ENCODE measurements at regions not wholly inside any gene's neighbourhood (a gene's known extent, or its start where the extent isn't known, plus 50 kb on each side); places are given as distances from the start of the nearest gene placed in this dataset.

GRCh38 chr10:3681642-3682554 lies 103.1 kb downstream of the KLF6 start:
- no peak overlapping the region for H3K4me3 ChIP-seq (ENCODE audit: low read depth, low read length)
- DNase-seq (ENCODE audit: low read depth): no peak
- TF ChIP-seq CTCF (IDR thresholded peaks at IDR 0.05; ENCODE audit: low read depth, low read length) (no peak), MYC (IDR thresholded peaks at IDR 0.05; ENCODE audit: low read depth, low read length) (no peak)

GRCh38 chr10:3679950-3680629 lies 104.9 kb downstream of the KLF6 start:
- no peak for DNase-seq (ENCODE audit: low read depth)
- no peak overlapping the region for H3K4me3 ChIP-seq (ENCODE audit: low read depth, low read length)
- TF ChIP-seq CTCF (IDR thresholded peaks at IDR 0.05; ENCODE audit: low read depth, low read length) (no peak), MAX (IDR thresholded peaks at IDR 0.05; ENCODE audit: low read depth, low read length) (no peak), MYC (IDR thresholded peaks at IDR 0.05; ENCODE audit: low read depth, low read length) (no peak), POLR2A (IDR thresholded peaks at IDR 0.05; ENCODE audit: extremely low read depth, insufficient read length) (no peak)

- TF ChIP-seq POLR2A (IDR thresholded peaks at IDR 0.05; ENCODE audit: extremely low read depth, insufficient read length) (no peak), MAX (IDR thresholded peaks at IDR 0.05; ENCODE audit: low read depth, low read length) (no peak), CTCF (IDR thresholded peaks at IDR 0.05; ENCODE audit: low read depth, low read length) (no peak), MYC (IDR thresholded peaks at IDR 0.05; ENCODE audit: low read depth, low read length) (no peak)
- no peak overlapping the region for H3K4me3 ChIP-seq (ENCODE audit: low read depth, low read length)
- DNase-seq (ENCODE audit: low read depth): no peak
Observed at GRCh38 chr10:3678629-3679227, 106.3 kb downstream of the KLF6 start.

- TF ChIP-seq POLR2A (IDR thresholded peaks at IDR 0.05; ENCODE audit: extremely low read depth, insufficient read length) (no peak), CTCF (IDR thresholded peaks at IDR 0.05; ENCODE audit: low read depth, low read length) (no peak), MYC (IDR thresholded peaks at IDR 0.05; ENCODE audit: low read depth, low read length) (no peak), MAX (IDR thresholded peaks at IDR 0.05; ENCODE audit: low read depth, low read length) (no peak)
- DNase-seq (ENCODE audit: low read depth): no peak
Observed at GRCh38 chr10:3676564-3676963, 108.4 kb downstream of the KLF6 start.

GRCh38 chr10:3672220-3672619 lies 112.8 kb downstream of the KLF6 start:
- TF ChIP-seq MAX (IDR thresholded peaks at IDR 0.05; ENCODE audit: low read depth, low read length) (no peak), POLR2A (IDR thresholded peaks at IDR 0.05; ENCODE audit: extremely low read depth, insufficient read length) (no peak), CTCF (IDR thresholded peaks at IDR 0.05; ENCODE audit: low read depth, low read length) (no peak)
- no peak for DNase-seq (ENCODE audit: low read depth)
- H3K4me3 ChIP-seq (ENCODE audit: low read depth, low read length): no peak overlapping the region

More at GRCh38 chr10:3676564-3676963, 108.4 kb downstream of the KLF6 start:
- H3K4me3 ChIP-seq (ENCODE audit: low read depth, low read length): no peak overlapping the region
